GM19328 (cell line): ENCODE measurements at regions not wholly inside any gene's neighbourhood (a gene's known extent, or its start where the extent isn't known, plus 50 kb on each side); places are given as distances from the start of the nearest gene placed in this dataset.
"Not testable (repeated sequence)": the region's sequence is repeated elsewhere in the genome, so short reads cannot be mapped to it uniquely, and the experiment has no call there.

Experiments used
- ATAC-seq: cut with Tn5 transposase; IDR thresholded peaks from one replicate; pipeline ENCODE4 v1.9.1; 2021; ENCODE audit warnings: mild to moderate bottlenecking, moderate library complexity; ENCODE audit not compliant: unreplicated experiment

GRCh38 chr3:177356113-177356512 lies 158.8 kb upstream of the TBL1XR1 start:
- ATAC-seq: no peak

GRCh38 chr3:177356952-177357351 lies 159.7 kb upstream of the TBL1XR1 start:
- no peak for ATAC-seq

GRCh38 chr3:177357352-177358090 lies 160.2 kb upstream of the TBL1XR1 start:
- ATAC-seq: no peak

GRCh38 chr3:177358091-177358976 lies 161.1 kb upstream of the TBL1XR1 start:
- ATAC-seq: peak; percentile 32

- ATAC-seq: peak; percentile 5
These were observed 161.8 kb upstream of the TBL1XR1 start for GRCh38 chr3:177358977-177359592.

- ATAC-seq: peak; percentile 73
These were observed 162.5 kb upstream of the TBL1XR1 start for GRCh38 chr3:177359593-177360357.

- ATAC-seq: no peak
These were observed 164.0 kb upstream of the TBL1XR1 start for GRCh38 chr3:177361081-177361938.

- ATAC-seq: no peak
These were observed 165.3 kb upstream of the TBL1XR1 start for GRCh38 chr3:177362626-177363025.

GRCh38 chr3:177364236-177364635 lies 167.0 kb upstream of the TBL1XR1 start:
- ATAC-seq: no peak

- not testable (repeated sequence) for ATAC-seq
These were observed 168.0 kb upstream of the TBL1XR1 start for GRCh38 chr3:177365294-177365693.

GRCh38 chr3:177367788-177368187 lies 170.5 kb upstream of the TBL1XR1 start:
- ATAC-seq: no peak

GRCh38 chr3:177370246-177370822 lies 173.1 kb upstream of the TBL1XR1 start:
- no peak for ATAC-seq

- ATAC-seq: no peak
These were observed 173.9 kb upstream of the TBL1XR1 start for GRCh38 chr3:177371146-177371545.

GRCh38 chr3:177371888-177372287 lies 174.6 kb upstream of the TBL1XR1 start:
- no peak for ATAC-seq

GRCh38 chr3:177374323-177374722 lies 177.0 kb upstream of the TBL1XR1 start:
- ATAC-seq: no peak

GRCh38 chr3:177375316-177375715 lies 178.0 kb upstream of the TBL1XR1 start:
- ATAC-seq: no peak

- no peak for ATAC-seq
These were observed 179.9 kb upstream of the TBL1XR1 start for GRCh38 chr3:177377166-177377565.

- ATAC-seq: no peak
These were observed 180.9 kb upstream of the TBL1XR1 start for GRCh38 chr3:177378168-177378567.

GRCh38 chr3:177379045-177379444 lies 181.8 kb upstream of the TBL1XR1 start:
- no peak for ATAC-seq

GRCh38 chr3:177381070-177381469 lies 183.8 kb upstream of the TBL1XR1 start:
- no peak for ATAC-seq
